ENCODE measurements at regions not wholly inside any gene's neighbourhood (a gene's known extent, or its start where the extent isn't known, plus 50 kb on each side); places are given as distances from the start of the nearest gene placed in this dataset.
"Not testable (repeated sequence)": the region's sequence is repeated elsewhere in the genome, so short reads cannot be mapped to it uniquely, and the experiment has no call there.

DNA sequence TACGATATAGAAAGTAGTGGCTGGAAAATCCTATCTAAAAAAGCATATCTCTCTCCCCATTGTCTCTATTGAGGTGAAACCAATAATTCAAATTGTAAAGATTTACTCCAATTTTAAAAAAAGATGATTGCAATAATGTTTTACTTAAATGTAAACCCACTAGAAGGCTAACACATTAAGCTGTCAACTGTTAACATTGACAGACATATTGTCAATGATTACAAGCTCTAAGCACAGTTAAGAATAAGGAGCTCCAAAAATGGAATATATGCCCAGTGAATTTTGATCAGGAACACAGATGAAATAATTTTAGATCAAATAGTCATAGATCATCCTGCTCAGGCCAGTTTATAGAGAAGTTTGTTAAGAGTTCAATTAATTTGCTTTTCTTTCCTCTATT lies 123.6 kb upstream of the NETO1 start:
- TF ChIP-seq EP300 (IDR thresholded peaks at IDR 0.05; ENCODE audit: low read depth) (no peak), POLR2A (IDR thresholded peaks at IDR 0.05) (no peak), POLR2AphosphoS5 (IDR thresholded peaks at IDR 0.05) (no peak)
- TF ChIP-seq, protein P1, sequence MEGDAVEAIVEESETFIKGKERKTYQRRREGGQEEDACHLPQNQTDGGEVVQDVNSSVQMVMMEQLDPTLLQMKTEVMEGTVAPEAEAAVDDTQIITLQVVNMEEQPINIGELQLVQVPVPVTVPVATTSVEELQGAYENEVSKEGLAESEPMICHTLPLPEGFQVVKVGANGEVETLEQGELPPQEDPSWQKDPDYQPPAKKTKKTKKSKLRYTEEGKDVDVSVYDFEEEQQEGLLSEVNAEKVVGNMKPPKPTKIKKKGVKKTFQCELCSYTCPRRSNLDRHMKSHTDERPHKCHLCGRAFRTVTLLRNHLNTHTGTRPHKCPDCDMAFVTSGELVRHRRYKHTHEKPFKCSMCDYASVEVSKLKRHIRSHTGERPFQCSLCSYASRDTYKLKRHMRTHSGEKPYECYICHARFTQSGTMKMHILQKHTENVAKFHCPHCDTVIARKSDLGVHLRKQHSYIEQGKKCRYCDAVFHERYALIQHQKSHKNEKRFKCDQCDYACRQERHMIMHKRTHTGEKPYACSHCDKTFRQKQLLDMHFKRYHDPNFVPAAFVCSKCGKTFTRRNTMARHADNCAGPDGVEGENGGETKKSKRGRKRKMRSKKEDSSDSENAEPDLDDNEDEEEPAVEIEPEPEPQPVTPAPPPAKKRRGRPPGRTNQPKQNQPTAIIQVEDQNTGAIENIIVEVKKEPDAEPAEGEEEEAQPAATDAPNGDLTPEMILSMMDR (IDR thresholded peaks at IDR 0.05), result no peak
- Histone ChIP-seq H3K27me3 (no peaks in the 10 kb centered on the region), H3K4me1 (no peaks in the 10 kb centered on the region), H3K9me3 (no peaks in the 10 kb centered on the region), H3K4me3 (no peak overlapping the region), H3K36me3 (no peaks in the 10 kb centered on the region), H3K27ac (no peak overlapping the region)
- in situ Hi-C loops (cut with MboI; ENCODE audit: low pct_ligation_motif_present in 1 of 4, low pct_unique_long_range_greater_than_20kb in 1 of 4, low sequenced_read_pairs in 3 of 4) (no loop called here), intact Hi-C loops (cut with DNase I; ENCODE audit: low total_unique reads) (no loop called here)
- no peak for DNase-seq
- 43 to 73% methylated on average over 1 of the region's 1 CpG for WGBS, 2 donors (ENCODE audit: low coverage in 1 of 2)

DNA sequence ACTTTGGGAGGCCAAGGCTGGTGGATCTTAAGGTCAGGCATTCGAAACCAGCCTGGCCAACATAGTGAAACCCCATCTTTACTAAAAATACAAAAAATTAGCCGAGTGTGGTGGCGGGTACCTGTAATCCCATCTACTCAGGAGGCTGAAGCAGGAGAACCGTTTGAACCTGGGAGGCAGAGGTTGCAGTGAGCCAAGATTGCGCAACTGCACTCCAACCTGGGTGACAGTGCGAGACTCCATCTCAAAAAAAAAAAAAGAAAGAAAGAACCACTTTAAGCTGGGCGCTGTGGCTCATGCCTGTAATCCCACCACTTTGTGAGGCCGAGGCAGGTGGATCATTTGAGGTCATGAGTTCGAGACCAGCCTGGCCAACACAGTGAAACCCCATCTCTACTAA lies 119.8 kb upstream of the NETO1 start:
- 58 to 81% methylated on average over 8 to 9 of the region's 9 CpGs for WGBS, 2 donors (ENCODE audit: low coverage in 1 of 2)
- intact Hi-C loops (cut with DNase I; ENCODE audit: low total_unique reads); H3K4me3 ChIP-seq; DNase-seq; H3K36me3 ChIP-seq; H3K4me1 ChIP-seq; H3K27me3 ChIP-seq; H3K27ac ChIP-seq; in situ Hi-C loops (cut with MboI; ENCODE audit: low pct_ligation_motif_present in 1 of 4, low pct_unique_long_range_greater_than_20kb in 1 of 4, low sequenced_read_pairs in 3 of 4): not testable (repeated sequence)
- peaks cover 6 to 12% of the 10 kb centered on the region in 2 donors for H3K9me3 ChIP-seq

GRCh38 chr18:72986103-72986502 lies 118.3 kb upstream of the NETO1 start:
- no peak for DNase-seq
- Histone ChIP-seq H3K4me1 (no peaks in the 10 kb centered on the region), H3K27ac (no peak overlapping the region), H3K4me3 (no peak overlapping the region), H3K9me3 (peaks cover 6 to 12% of the 10 kb centered on the region in 2 donors), H3K27me3 (no peaks in the 10 kb centered on the region), H3K36me3 (no peaks in the 10 kb centered on the region)
- TF ChIP-seq, protein P1 (IDR thresholded peaks at IDR 0.05), result no peak
- TF ChIP-seq POLR2A (IDR thresholded peaks at IDR 0.05), result no peak
- no peak for TF ChIP-seq EP300 (IDR thresholded peaks at IDR 0.05; ENCODE audit: low read depth)
- TF ChIP-seq POLR2AphosphoS5 (IDR thresholded peaks at IDR 0.05), result no peak
- intact Hi-C loops (cut with DNase I; ENCODE audit: low total_unique reads) (no loop called here), in situ Hi-C loops (cut with MboI; ENCODE audit: low pct_ligation_motif_present in 1 of 4, low pct_unique_long_range_greater_than_20kb in 1 of 4, low sequenced_read_pairs in 3 of 4) (no loop called here)
- WGBS, 2 donors (ENCODE audit: low coverage in 1 of 2), result 88 to 91% methylated on average over 1 of the region's 1 CpG

- WGBS, 2 donors (ENCODE audit: low coverage in 1 of 2), result 20 to 38% methylated on average over 2 of the region's 2 CpGs
- intact Hi-C loops (cut with DNase I; ENCODE audit: low total_unique reads), result no loop called here
These were observed 117.9 kb upstream of the NETO1 start for GRCh38 chr18:72985686-72986085.

DNA sequence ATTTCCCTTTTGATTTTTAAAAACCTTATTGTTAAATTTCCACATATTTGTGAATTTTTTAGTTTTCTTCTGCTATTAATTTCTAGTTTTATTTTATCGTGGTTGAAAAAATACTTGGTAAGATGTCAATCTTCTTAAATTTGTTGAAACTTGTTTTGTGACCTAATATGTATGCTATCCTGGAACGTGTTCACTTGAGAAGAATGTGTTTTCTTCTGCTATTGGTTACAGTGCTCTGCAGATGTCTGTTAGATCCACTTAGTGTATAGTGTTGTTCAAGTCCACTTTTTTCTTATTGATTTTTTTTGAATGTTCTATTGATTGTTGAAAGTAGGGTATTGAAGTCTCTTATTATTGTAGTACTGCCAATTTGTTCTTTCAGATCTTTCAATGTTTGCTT lies 116.5 kb upstream of the NETO1 start:
- no peaks in the 10 kb centered on the region for H3K27me3 ChIP-seq
- intact Hi-C loops (cut with DNase I; ENCODE audit: low total_unique reads), result no loop called here
- H3K4me1 ChIP-seq, result no peaks in the 10 kb centered on the region
- H3K36me3 ChIP-seq, result no peaks in the 10 kb centered on the region
- no peak for TF ChIP-seq POLR2AphosphoS5 (IDR thresholded peaks at IDR 0.05)
- TF ChIP-seq POLR2A (IDR thresholded peaks at IDR 0.05), result no peak
- TF ChIP-seq, protein P1 (IDR thresholded peaks at IDR 0.05), result no peak
- no peak for TF ChIP-seq EP300 (IDR thresholded peaks at IDR 0.05; ENCODE audit: low read depth)
- WGBS, 2 donors (ENCODE audit: low coverage in 1 of 2), result 72 to 90% methylated on average over 2 of the region's 2 CpGs
- H3K9me3 ChIP-seq, result peaks cover 6 to 12% of the 10 kb centered on the region in 2 donors
- no peak overlapping the region for H3K4me3 ChIP-seq
- no peak for DNase-seq
- in situ Hi-C loops (cut with MboI; ENCODE audit: low pct_ligation_motif_present in 1 of 4, low pct_unique_long_range_greater_than_20kb in 1 of 4, low sequenced_read_pairs in 3 of 4), result no loop called here
- no peak overlapping the region for H3K27ac ChIP-seq

More at GRCh38 chr18:72985686-72986085, 117.9 kb upstream of the NETO1 start:
- H3K9me3 ChIP-seq, result peaks cover 6 to 12% of the 10 kb centered on the region in 2 donors
- H3K27me3 ChIP-seq, result no peaks in the 10 kb centered on the region
- no peaks in the 10 kb centered on the region for H3K4me1 ChIP-seq
- TF ChIP-seq POLR2A (IDR thresholded peaks at IDR 0.05), result no peak
- no peak for TF ChIP-seq POLR2AphosphoS5 (IDR thresholded peaks at IDR 0.05)
- no peak for TF ChIP-seq EP300 (IDR thresholded peaks at IDR 0.05; ENCODE audit: low read depth)
- TF ChIP-seq, protein P1 (IDR thresholded peaks at IDR 0.05), result no peak
- H3K27ac ChIP-seq, result no peak overlapping the region
- H3K36me3 ChIP-seq, result no peaks in the 10 kb centered on the region
- DNase-seq, result no peak
- in situ Hi-C loops (cut with MboI; ENCODE audit: low pct_ligation_motif_present in 1 of 4, low pct_unique_long_range_greater_than_20kb in 1 of 4, low sequenced_read_pairs in 3 of 4), result no loop called here
- H3K4me3 ChIP-seq, result no peak overlapping the region

Data from transverse colon (tissue), 4 donors.